H1 (cell line): ENCODE measurements at regions not wholly inside any gene's neighbourhood (a gene's known extent, or its start where the extent isn't known, plus 50 kb on each side); places are given as distances from the start of the nearest gene placed in this dataset.

Experiments used
- CTCF ChIA-PET: fragments of 300-600 bp; sonication (Branson Sonifier 250); formaldehyde crosslinking; loops from one replicate; lab custom pipeline; 2021; ENCODE audit not compliant: partially characterized antibody; lab: Charles Lee
- POLR2A ChIA-PET: fragments of 300-600 bp; sonication (Branson Sonifier 250); formaldehyde crosslinking; loops from one replicate; lab custom pipeline; 2021; ENCODE audit warnings: inconsistent platforms; ENCODE audit not compliant: partially characterized antibody; lab: Charles Lee
- DNase-seq, 2 experiments: peaks; one replicate each; pipeline versions ENCODE4 v3.0.0 to v3.0.0-alpha.2; 2010 to 2022; ENCODE audit warnings: low spot score in 2 of 2, low read depth in 1 of 2, mixed read lengths in 1 of 2
- FAIRE-seq: peaks from 2 replicates; lab custom pipeline; 2011; peaks lifted over from hg19 to GRCh38; lab: Jason Lieb, UNC
- H2AFZ ChIP-seq: 2 replicates; pipeline ENCODE4 v1.8.1; 2012; ENCODE audit warnings: low read length, inconsistent platforms
- H2AK5ac ChIP-seq: 2 replicates; pipeline ENCODE4 v1.6.1; 2013; ENCODE audit warnings: low read depth, low read length
- H2BK120ac ChIP-seq: replicated peaks from 2 replicates; pipeline ENCODE3; 2013; ENCODE audit warnings: low read depth, low read length, inconsistent platforms
- H2BK12ac ChIP-seq: 2 replicates; pipeline ENCODE4 v1.6.1; 2013; ENCODE audit warnings: low read depth, low read length
- H2BK15ac ChIP-seq: 2 replicates; pipeline ENCODE4 v1.6.1; 2013; ENCODE audit warnings: low read length
- H2BK20ac ChIP-seq: 2 replicates; pipeline ENCODE4 v1.6.1; 2013; ENCODE audit warnings: low read length
- H2BK5ac ChIP-seq: 2 replicates; pipeline ENCODE4 v1.6.1; 2013; ENCODE audit warnings: low read depth, low read length
- H3K14ac ChIP-seq: 2 replicates; pipeline ENCODE4 v1.6.1; 2013; ENCODE audit warnings: inconsistent platforms; ENCODE audit not compliant: insufficient read length
- H3K18ac ChIP-seq: 2 replicates; pipeline ENCODE4 v1.6.1; 2013; ENCODE audit warnings: low read length; ENCODE audit errors: extremely low read depth
- H3K23ac ChIP-seq: 2 replicates; pipeline ENCODE4 v1.6.1; 2013; ENCODE audit warnings: inconsistent platforms; ENCODE audit not compliant: insufficient read length
- H3K23me2 ChIP-seq: 2 replicates; pipeline ENCODE4 v1.6.1; 2013; ENCODE audit warnings: low read depth, low read length
- H3K27ac ChIP-seq: 2 replicates; pipeline ENCODE4 v1.6.1; 2011; ENCODE audit warnings: low read depth, low read length, inconsistent platforms
- H3K27me3 ChIP-seq, 4 experiments: replicated peaks in 1 of 4; 1 replicate in 1 of 4; 2 replicates in 3 of 4; pipeline versions ENCODE4 v1.6.1 to v1.8.1; 2011 to 2013; ENCODE audit warnings: low read length in 3 of 4, mild to moderate bottlenecking in 3 of 4, inconsistent platforms in 2 of 4, mixed read lengths in 2 of 4, moderate library complexity in 1 of 4; ENCODE audit not compliant: control insufficient read depth in 3 of 4, insufficient read depth in 3 of 4; ENCODE audit errors: extremely low read depth in 1 of 4
- H3K36me3 ChIP-seq, 4 experiments: 2 replicates each; pipeline versions ENCODE4 v1.6.1 to v1.8.1; 2011 to 2013; ENCODE audit warnings: mild to moderate bottlenecking in 4 of 4, low read length in 3 of 4, moderate library complexity in 2 of 4, control low read depth in 1 of 4, inconsistent platforms in 1 of 4; ENCODE audit not compliant: insufficient read depth in 4 of 4, control insufficient read depth in 2 of 4
- H3K4ac ChIP-seq: replicated peaks from 2 replicates; pipeline ENCODE3; 2013; ENCODE audit warnings: low read length, low read depth, mixed read lengths, inconsistent platforms; ENCODE audit not compliant: insufficient read length
- H3K4me1 ChIP-seq, 4 experiments: replicated peaks in 1 of 4; 1 replicate in 1 of 4; 2 replicates in 3 of 4; pipeline versions ENCODE4 v1.6.1 to v1.8.1; 2011 to 2013; ENCODE audit warnings: low read length in 3 of 4, inconsistent platforms in 2 of 4, mixed read lengths in 1 of 4; ENCODE audit not compliant: insufficient read depth in 4 of 4, control insufficient read depth in 3 of 4
- H3K4me2 ChIP-seq, 2 experiments: 2 replicates each; pipeline versions ENCODE4 v1.6.1 to v1.8.1; 2011 to 2013; ENCODE audit warnings: low read depth in 2 of 2, low read length in 2 of 2, control low read depth in 1 of 2, inconsistent platforms in 1 of 2, mild to moderate bottlenecking in 1 of 2; ENCODE audit not compliant: insufficient read depth in 1 of 2
- H3K4me3 ChIP-seq, 4 experiments: fragments of 200-600, 300-600 bp in 1 of 4; sonication (generic), shearing (Covaris generic), sonication (Bioruptor Twin) in 1 of 4; 2 replicates each; pipeline versions ENCODE4 v1.5.1 to v1.8.1; 2011 to 2016; ENCODE audit warnings: low read length in 4 of 4, low read depth in 3 of 4, control low read depth in 2 of 4, inconsistent platforms in 2 of 4, mild to moderate bottlenecking in 2 of 4, mixed read lengths in 1 of 4, moderate library complexity in 1 of 4; ENCODE audit not compliant: insufficient read depth in 2 of 4; ENCODE audit errors: extremely low read depth in 1 of 4
- H3K56ac ChIP-seq: replicated peaks from 2 replicates; pipeline ENCODE3; 2013; ENCODE audit warnings: low read depth, mild to moderate bottlenecking, mixed read lengths, low read length, inconsistent platforms; ENCODE audit not compliant: insufficient read length
- H3K79me1 ChIP-seq: 2 replicates; pipeline ENCODE4 v1.6.1; 2013; ENCODE audit warnings: low read depth, low read length, control low read depth
- H3K79me2 ChIP-seq, 2 experiments: 2 replicates each; pipeline versions ENCODE4 v1.6.1 to v1.8.1; 2012 to 2013; ENCODE audit warnings: low read length in 2 of 2, mild to moderate bottlenecking in 2 of 2, inconsistent platforms in 1 of 2; ENCODE audit not compliant: insufficient read depth in 2 of 2, control insufficient read depth in 1 of 2
- H3K9ac ChIP-seq, 4 experiments: replicated peaks in 1 of 4; 1 replicate in 1 of 4; 2 replicates in 3 of 4; pipeline versions ENCODE4 v1.6.1 to v1.8.1; 2011 to 2013; ENCODE audit warnings: low read depth in 3 of 4, low read length in 3 of 4, control low read depth in 2 of 4, mild to moderate bottlenecking in 2 of 4, moderate library complexity in 2 of 4, inconsistent platforms in 1 of 4; ENCODE audit errors: extremely low read depth in 1 of 4
- H3K9me3 ChIP-seq, 2 experiments: 2 replicates each; pipeline versions ENCODE4 v1.6.1 to v1.8.1; 2012 to 2013; ENCODE audit warnings: mild to moderate bottlenecking in 2 of 2, moderate library complexity in 2 of 2, control low read depth in 1 of 2, inconsistent platforms in 1 of 2, low read depth in 1 of 2, low read length in 1 of 2, mixed read lengths in 1 of 2; ENCODE audit not compliant: insufficient read depth in 2 of 2
- H4K20me1 ChIP-seq, 2 experiments: replicated peaks in 1 of 2; 2 replicates each; pipeline versions ENCODE3 to v1.8.1; 2011 to 2013; ENCODE audit warnings: inconsistent platforms in 2 of 2, low read length in 2 of 2, mild to moderate bottlenecking in 1 of 2; ENCODE audit not compliant: insufficient read depth in 2 of 2, control insufficient read depth in 1 of 2
- H4K5ac ChIP-seq: 2 replicates; pipeline ENCODE4 v1.6.1; 2013; ENCODE audit warnings: low read length, low read depth, mixed read lengths, inconsistent platforms; ENCODE audit not compliant: insufficient read length
- H4K8ac ChIP-seq: 2 replicates; pipeline ENCODE4 v1.8.0; 2013; ENCODE audit warnings: mild to moderate bottlenecking, moderate library complexity, low read length, inconsistent platforms; ENCODE audit not compliant: insufficient read depth; ENCODE audit errors: extremely low read depth
- H4K91ac ChIP-seq: replicated peaks from 2 replicates; pipeline ENCODE3; 2013; ENCODE audit warnings: low read length, mixed read lengths, inconsistent platforms; ENCODE audit not compliant: insufficient read length
- SRF ChIP-seq: IDR thresholded peaks from 2 replicates; pipeline ENCODE4 v1.6.1; 2011; ENCODE audit warnings: mild to moderate bottlenecking, low read depth, low read length, moderate library complexity
- TAF1 ChIP-seq: IDR thresholded peaks from 2 replicates; pipeline ENCODE4 v1.6.1; 2011; ENCODE audit warnings: mild to moderate bottlenecking, low read depth, low read length
- WGBS, 2 experiments: shearing (Covaris generic) in 1 of 2; methylation state at CpG; one replicate each; pipeline versions ENCODE4 v1.1.6 to v1.1.7; 2013 to 2015; ENCODE audit warnings: low lambda C conversion rate in 2 of 2, mixed read lengths in 2 of 2, inconsistent platforms in 1 of 2, low coverage in 1 of 2, missing lambda C conversion rate in 1 of 2; ENCODE audit not compliant: insufficient replicate concordance in 2 of 2, insufficient coverage in 1 of 2, insufficient read length in 1 of 2; ENCODE audit errors: extremely low coverage in 1 of 2, missing lambda C conversion rate in 1 of 2; 5-methylcytosine and 5-hydroxymethylcytosine counted together
- TF ChIP-seq, protein P1 (sequence below): IDR thresholded peaks from 2 replicates; pipeline ENCODE4 v1.6.1; 2011; ENCODE audit warnings: low read depth, mild to moderate bottlenecking, low read length; ENCODE audit not compliant: insufficient read depth

- FAIRE-seq (no peak), DNase-seq (no peak)
- no peak overlapping the region for H3K4me2 ChIP-seq
- H3K14ac ChIP-seq: no peak overlapping the region
- H4K8ac ChIP-seq: no peak overlapping the region
- no peak overlapping the region for H4K91ac ChIP-seq
- H2BK12ac ChIP-seq: no peak overlapping the region
- no peak overlapping the region for H3K9ac ChIP-seq
- no peak overlapping the region for H3K23ac ChIP-seq
- H3K4me3 ChIP-seq: no peak overlapping the region
- H4K20me1 ChIP-seq: no peaks in the 10 kb centered on the region
- H3K4ac ChIP-seq: no peak overlapping the region
- 0 out of 2 replicates have a peak overlapping the region, but pooled peaks have one; percentile 38 for H2AFZ ChIP-seq
- H2BK15ac ChIP-seq: no peak overlapping the region
- WGBS, 2 experiments: 88% methylated on average over 2 of the region's 2 CpGs; no CpG with 5 or more reads in 1 of the 2 experiments
- H3K23me2 ChIP-seq: no peaks in the 10 kb centered on the region
- ChIA-PET POLR2A (no interaction called here), CTCF (no interaction called here)
- no peaks in the 10 kb centered on the region for H3K4me1 ChIP-seq
- TF ChIP-seq, protein P1, sequence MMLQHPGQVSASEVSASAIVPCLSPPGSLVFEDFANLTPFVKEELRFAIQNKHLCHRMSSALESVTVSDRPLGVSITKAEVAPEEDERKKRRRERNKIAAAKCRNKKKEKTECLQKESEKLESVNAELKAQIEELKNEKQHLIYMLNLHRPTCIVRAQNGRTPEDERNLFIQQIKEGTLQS: no peak
- TF ChIP-seq SRF (0 out of 2 replicates have a peak, but pooled peaks have one; percentile 26), TAF1 (no peak)
- H3K27ac ChIP-seq: no peak overlapping the region
- H3K56ac ChIP-seq: no peak overlapping the region
- no peak overlapping the region for H2BK5ac ChIP-seq
- no peak overlapping the region for H2AK5ac ChIP-seq
- H3K79me2 ChIP-seq: no peaks in the 10 kb centered on the region
- H2BK20ac ChIP-seq: no peak overlapping the region
- H2BK120ac ChIP-seq: no peak overlapping the region
- H3K27me3 ChIP-seq: no peaks in the 10 kb centered on the region
- H3K18ac ChIP-seq: no peak overlapping the region
- no peaks in the 10 kb centered on the region for H3K79me1 ChIP-seq
- H4K5ac ChIP-seq: no peak overlapping the region
- no peaks in the 10 kb centered on the region for H3K9me3 ChIP-seq
- no peaks in the 10 kb centered on the region for H3K36me3 ChIP-seq
Observed at GRCh38 chr9:118183576-118183975, 479.4 kb downstream of the TLR4 start.
